A549 (cell line): ENCODE measurements at regions not wholly inside any gene's neighbourhood (a gene's known extent, or its start where the extent isn't known, plus 50 kb on each side); places are given as distances from the start of the nearest gene placed in this dataset.

Source experiments
- ATAC-seq, 2 experiments: fragments of 200-7000 bp in 1 of 2; fragments of >200 bp in 1 of 2; cut with Nextera tagmentation in 1 of 2; cut with Tn5 transposase in 1 of 2; 3 replicates each; pipeline versions ENCODE4 v1.8.0 to v1.9.1; 2018 to 2020; ENCODE audit warnings: mild to moderate bottlenecking in 1 of 2, moderate library complexity in 1 of 2
- CTCF ChIA-PET: fragments of 300-600 bp; sonication (Branson Sonifier 250); formaldehyde crosslinking; extraction: SDS; loops from one replicate; lab custom pipeline; 2021; ENCODE audit warnings: antibody characterized with exemption, inconsistent platforms; lab: Yijun Ruan, JAX
- POLR2A ChIA-PET: fragments of 350-600 bp; formaldehyde crosslinking; extraction: SDS; loops from one replicate; lab custom pipeline; 2021; ENCODE audit warnings: antibody characterized with exemption, inconsistent platforms; lab: Yijun Ruan, JAX
- DNase-seq, 2 experiments: peaks; one replicate each; pipeline versions ENCODE4 v3.0.0 to v3.0.0-alpha.2; 2011 to 2016; ENCODE audit warnings: low read depth in 1 of 2, low spot score in 1 of 2
- FAIRE-seq: peaks from 2 replicates; lab custom pipeline; 2011; peaks lifted over from hg19 to GRCh38; lab: Jason Lieb, UNC
- H3K27ac ChIP-seq, 2 experiments: fragments of >200 bp; sonication (Bioruptor Twin); formaldehyde crosslinking; 3 replicates each; pipeline ENCODE4 v1.5.1; 2016 to 2017
- H3K4me1 ChIP-seq: fragments of >200 bp; sonication (Bioruptor Twin); formaldehyde crosslinking; 3 replicates; pipeline ENCODE4 v1.6.1; 2016
- H3K4me2 ChIP-seq: fragments of >200 bp; sonication (Bioruptor Twin); formaldehyde crosslinking; 3 replicates; pipeline ENCODE4 v1.6.1; 2016
- H3K4me3 ChIP-seq: fragments of >200 bp; sonication (Bioruptor Twin); formaldehyde crosslinking; 3 replicates; pipeline ENCODE4 v1.5.1; 2016
- H3K9me3 ChIP-seq: fragments of >200 bp; sonication (Bioruptor Twin); formaldehyde crosslinking; 3 replicates; pipeline ENCODE4 v1.6.1; 2016
- BHLHE40 ChIP-seq: IDR thresholded peaks from 2 replicates; pipeline ENCODE4 v1.6.1; 2012; ENCODE audit warnings: low read depth, low read length, inconsistent platforms
- CBX8 ChIP-seq: fragments of 200-600 bp; sonication (generic); IDR thresholded peaks from 2 replicates; pipeline ENCODE4 v1.6.1; 2016
- CEBPB ChIP-seq, 2 experiments: fragments of >200 bp in 1 of 2; sonication (Bioruptor Twin) in 1 of 2; formaldehyde crosslinking in 1 of 2; IDR thresholded peaks; 2 replicates each; pipeline ENCODE4 v1.6.1; 2012 to 2016
- EHF ChIP-seq: fragments of 250-450 bp; sonication (Bioruptor Pico); IDR thresholded peaks from 2 replicates; pipeline ENCODE4 v1.5.0; 2020; ENCODE audit warnings: mild to moderate bottlenecking
- EHMT2 ChIP-seq: fragments of 200-600 bp; sonication (generic); IDR thresholded peaks from 2 replicates; pipeline ENCODE4 v1.6.1; 2016; ENCODE audit warnings: antibody characterized with exemption, low read depth, mild to moderate bottlenecking, moderate library complexity
- ELK1 ChIP-seq: fragments of 150-350 bp; IDR thresholded peaks from 2 replicates; pipeline ENCODE4 v1.6.1; 2014; ENCODE audit warnings: low read depth, mild to moderate bottlenecking, low read length
- EP300 ChIP-seq, 2 experiments: fragments of >200 bp; sonication (Bioruptor Twin); formaldehyde crosslinking; IDR thresholded peaks; 2 replicates in 1 of 2; 3 replicates in 1 of 2; pipeline ENCODE4 v1.6.1; 2016 to 2017
- GATA3 ChIP-seq: IDR thresholded peaks from 2 replicates; pipeline ENCODE4 v1.6.1; 2012; ENCODE audit warnings: borderline replicate concordance
- HES2 ChIP-seq: fragments of >200 bp; sonication (Bioruptor Twin); formaldehyde crosslinking; IDR thresholded peaks from 2 replicates; pipeline ENCODE4 v1.6.1; 2016
- HEYL ChIP-seq: fragments of 250-450 bp; sonication (Bioruptor Pico); IDR thresholded peaks from 2 replicates; pipeline ENCODE4 v1.8.0; 2021; ENCODE audit warnings: mild to moderate bottlenecking, moderate library complexity
- HOXA7 ChIP-seq: fragments of 250-450 bp; sonication (Bioruptor Pico); IDR thresholded peaks from 2 replicates; pipeline ENCODE4 v1.5.0; 2020; ENCODE audit warnings: mild to moderate bottlenecking, moderate library complexity
- KDM1A ChIP-seq: fragments of 200-600 bp; sonication (generic); IDR thresholded peaks from 2 replicates; pipeline ENCODE4 v1.6.1; 2016; ENCODE audit warnings: low read depth, mild to moderate bottlenecking
- NR3C1 ChIP-seq: fragments of >200 bp; sonication (Bioruptor Twin); formaldehyde crosslinking; IDR thresholded peaks from 3 replicates; pipeline ENCODE4 v1.6.1; 2017
- PHF8 ChIP-seq: fragments of 200-600 bp; sonication (generic); IDR thresholded peaks from 2 replicates; pipeline ENCODE4 v1.6.1; 2016; ENCODE audit warnings: low read depth, mild to moderate bottlenecking, antibody characterized with exemption, moderate library complexity, borderline replicate concordance
- POLR2A ChIP-seq: IDR thresholded peaks from 2 replicates; pipeline ENCODE4 v1.6.1; 2012; ENCODE audit warnings: mild to moderate bottlenecking, low read length
- POLR2AphosphoS2 ChIP-seq: conservative IDR thresholded peaks from 2 replicates; pipeline ENCODE4 v1.6.1; 2012; ENCODE audit warnings: low read length, improper control_type of control experiment, inconsistent platforms
- RARB ChIP-seq: fragments of 250-450 bp; sonication (Bioruptor Pico); IDR thresholded peaks from 2 replicates; pipeline ENCODE4 v1.8.0; 2021; ENCODE audit warnings: mild to moderate bottlenecking, moderate library complexity
- RFX5 ChIP-seq: fragments of 450-650 bp; IDR thresholded peaks from 2 replicates; pipeline ENCODE4 v1.7.1; 2014; ENCODE audit warnings: antibody characterized with exemption, mild to moderate bottlenecking, moderate library complexity
- ZC3H11A ChIP-seq: fragments of 450-650 bp; IDR thresholded peaks from 2 replicates; pipeline ENCODE4 v1.6.1; 2014; ENCODE audit warnings: antibody characterized with exemption, mild to moderate bottlenecking
- ZFP36 ChIP-seq: fragments of 450-650 bp; IDR thresholded peaks from 2 replicates; pipeline ENCODE4 v1.6.1; 2014; ENCODE audit warnings: borderline replicate concordance; ENCODE audit not compliant: partially characterized antibody
- ZNF302 ChIP-seq: fragments of 250-450 bp; sonication (Bioruptor Pico); IDR thresholded peaks from 2 replicates; pipeline ENCODE4 v1.9.0; 2021; ENCODE audit warnings: inconsistent platforms, mild to moderate bottlenecking, moderate library complexity
- WGBS: methylation state at CpG from one replicate; pipeline ENCODE4 v1.1.6; 2017; ENCODE audit errors: missing lambda C conversion rate; 5-methylcytosine and 5-hydroxymethylcytosine counted together

DNA sequence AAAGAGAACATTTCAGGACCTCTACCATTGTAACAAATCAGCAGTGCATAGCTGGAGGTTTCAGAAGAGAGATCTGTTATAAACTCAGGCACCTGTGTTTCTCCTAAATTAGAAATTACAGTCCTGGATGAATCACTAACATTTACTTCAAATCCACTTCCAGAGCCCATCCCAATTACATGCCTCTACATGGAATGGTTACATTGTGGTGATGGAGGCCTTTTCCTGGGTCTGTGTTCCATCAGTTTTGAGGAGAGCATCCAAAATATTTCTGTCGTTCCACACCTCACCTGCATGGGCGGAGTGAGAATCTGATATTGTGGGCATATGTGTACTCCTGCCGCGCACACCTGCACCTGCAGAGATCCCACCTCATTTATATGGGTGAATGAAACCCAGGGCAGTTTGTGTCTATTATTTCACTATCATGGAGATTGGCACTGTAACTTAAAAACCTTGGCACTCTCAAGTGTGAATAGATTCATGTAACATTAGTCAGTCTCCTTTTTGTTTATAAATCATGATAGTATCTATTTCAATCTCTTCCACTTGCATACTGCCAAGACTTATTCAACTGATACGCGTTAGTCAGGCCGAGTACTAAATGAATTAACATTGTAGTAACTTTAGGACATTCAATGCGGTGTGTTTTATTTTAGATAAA is 215.1 kb upstream of the FAR2 start (continued):
- TF ChIP-seq EHMT2 = no peak
- no peak for TF ChIP-seq PHF8
- TF ChIP-seq EHF (CRISPR knock-in tag) = no peak
- no peak for TF ChIP-seq RARB (CRISPR knock-in tag)
- no peak for TF ChIP-seq ZFP36
- no peak for TF ChIP-seq HOXA7 (CRISPR knock-in tag)
- no peak for TF ChIP-seq BHLHE40
- TF ChIP-seq CEBPB (IDR thresholded peaks at IDR 0.05) = no peak

- no peak for FAIRE-seq
- H3K9me3 ChIP-seq = no peaks in the 10 kb centered on the region
- ChIA-PET CTCF (interaction anchor here (0.9 kb wide), 1 partner anchor 64 kb away, joined by 3 read pairs; no protein-coding TSS in a partner anchor), POLR2A (no interaction called here)
- 6% methylated on average over 1 of the region's 1 CpG for WGBS
- H3K4me3 ChIP-seq = no peak overlapping the region
- no peak for DNase-seq
- no peak overlapping the region for H3K4me2 ChIP-seq
- no peak for ATAC-seq
- no peak for TF ChIP-seq NR3C1
- TF ChIP-seq HEYL = no peak
- TF ChIP-seq EP300 (IDR thresholded peaks at IDR 0.05) = no peak
- no peak for TF ChIP-seq CBX8
- TF ChIP-seq KDM1A = no peak
- TF ChIP-seq POLR2A = no peak
- no peak for TF ChIP-seq RFX5
- TF ChIP-seq ZFP36 = no peak
- TF ChIP-seq RARB (CRISPR knock-in tag) = no peak
- TF ChIP-seq HES2 = no peak
- H3K27ac ChIP-seq = no peak overlapping the region
- no peaks in the 10 kb centered on the region for H3K4me1 ChIP-seq
Observed at GRCh38 chr12:28936221-28936620, 212.9 kb upstream of the FAR2 start.

DNA sequence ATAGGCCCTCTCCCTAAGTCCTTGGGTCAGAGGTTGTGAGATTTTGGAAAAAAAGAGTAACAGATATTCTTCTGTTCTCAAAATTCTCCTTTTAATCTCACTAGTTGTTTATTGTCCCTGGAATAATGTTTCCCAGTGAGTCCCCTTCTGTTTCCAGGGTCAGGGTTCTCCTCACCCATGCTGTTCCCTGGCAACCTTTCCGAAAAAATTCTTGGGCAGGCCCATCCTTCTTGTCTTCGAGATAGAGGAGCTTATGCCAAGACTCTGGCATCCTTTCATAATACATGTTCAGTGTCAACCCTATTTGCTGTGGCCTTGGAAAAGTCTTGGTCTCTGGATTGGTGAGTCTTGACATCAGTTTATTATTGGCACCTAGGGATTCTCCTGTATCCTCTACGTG is 212.4 kb upstream of the FAR2 start:
- H3K4me2 ChIP-seq = no peak overlapping the region
- no peak overlapping the region for H3K27ac ChIP-seq
- CTCF ChIA-PET = interaction anchor here (0.9 kb wide), 1 partner anchor 64 kb away, joined by 3 read pairs; no protein-coding TSS in a partner anchor
- H3K4me3 ChIP-seq = no peak overlapping the region
- 2% methylated on average over 3 of the region's 3 CpGs for WGBS
- POLR2A ChIA-PET = no interaction called here
- no peaks in the 10 kb centered on the region for H3K9me3 ChIP-seq
- no peak for FAIRE-seq
- ATAC-seq = no peak
- no peaks in the 10 kb centered on the region for H3K4me1 ChIP-seq
- DNase-seq = no peak
- TF ChIP-seq ZC3H11A = no peak
- no peak for TF ChIP-seq GATA3
- no peak for TF ChIP-seq POLR2AphosphoS2
- TF ChIP-seq ZNF302 = no peak

DNA sequence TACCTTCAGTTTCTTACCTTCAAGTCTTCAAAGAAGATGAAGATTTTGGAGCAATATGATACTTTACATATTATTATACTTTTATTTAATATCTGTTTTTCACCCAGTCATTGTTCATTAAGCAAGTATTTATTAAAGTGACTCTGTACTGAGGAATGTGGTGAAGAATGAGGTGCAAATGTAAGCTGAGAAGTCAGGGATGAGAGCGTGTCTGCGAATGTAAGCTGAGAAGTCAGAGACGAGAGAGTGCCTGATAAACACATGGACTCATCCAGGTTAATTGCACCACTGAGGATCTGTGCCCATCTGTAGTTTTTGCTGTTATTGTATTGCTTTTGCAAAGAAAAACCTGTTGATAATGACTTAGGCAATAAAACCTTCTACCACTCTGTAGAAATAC is 211.9 kb upstream of the FAR2 start:
- ChIA-PET CTCF (interaction anchor here (0.9 kb wide), 1 partner anchor 65 kb away, joined by 3 read pairs; no protein-coding TSS in a partner anchor), POLR2A (no interaction called here)
- FAIRE-seq = no peak
- TF ChIP-seq ELK1 = no peak
- H3K4me3 ChIP-seq = no peak overlapping the region
- WGBS = 40% methylated on average over 3 of the region's 3 CpGs
- H3K9me3 ChIP-seq = no peaks in the 10 kb centered on the region
- ATAC-seq = no peak
- H3K27ac ChIP-seq = no peak overlapping the region
- no peaks in the 10 kb centered on the region for H3K4me1 ChIP-seq
- H3K4me2 ChIP-seq = no peak overlapping the region
- DNase-seq = no peak
